Heart left ventricle (tissue), 16 donors: ENCODE measurements at regions not wholly inside any gene's neighbourhood (a gene's known extent, or its start where the extent isn't known, plus 50 kb on each side); places are given as distances from the start of the nearest gene placed in this dataset.

ENCODE experiments used
- ATAC-seq, 4 donors: fragments of 200-7000 bp; cut with Tn5 transposase; one replicate each; pipeline ENCODE4 v1.9.1; 2020 to 2022; ENCODE audit warnings: moderate library complexity in 4 of 4, mild to moderate bottlenecking in 3 of 4, moderate number of reproducible peaks in 1 of 4
- DNase-seq, 5 donors: peaks; one replicate each; pipeline ENCODE4 v3.0.0-alpha.2; 2020
- H3K27ac ChIP-seq, 12 donors: fragments of 200-600 bp; sonication (generic) in 4 of 12; one replicate each; pipeline versions ENCODE4 v1.5.0 to v1.8.0; 2016 to 2022; ENCODE audit warnings: mild to moderate bottlenecking in 2 of 12
- H3K27me3 ChIP-seq, 9 donors: fragments of 200-600 bp; sonication (generic) in 2 of 9; one replicate each; pipeline versions ENCODE4 v1.5.1 to v1.8.0; 2016 to 2022; ENCODE audit warnings: mild to moderate bottlenecking in 3 of 9
- H3K36me3 ChIP-seq, 9 donors: fragments of 200-600 bp; sonication (generic) in 2 of 9; one replicate each; pipeline versions ENCODE4 v1.5.0 to v1.8.0; 2018 to 2022; ENCODE audit warnings: mild to moderate bottlenecking in 2 of 9
- H3K4me1 ChIP-seq, 12 donors: fragments of 200-600 bp; sonication (generic) in 4 of 12; one replicate each; pipeline versions ENCODE4 v1.5.0 to v1.8.0; 2016 to 2022; ENCODE audit warnings: mild to moderate bottlenecking in 3 of 12
- H3K4me3 ChIP-seq, 12 donors: fragments of 200-600 bp; sonication (generic) in 4 of 12; one replicate each; pipeline versions ENCODE4 v1.5.0 to v1.8.0; 2017 to 2022; ENCODE audit warnings: mild to moderate bottlenecking in 9 of 12, moderate library complexity in 4 of 12
- H3K9me3 ChIP-seq, 12 donors: fragments of 200-600 bp; sonication (generic) in 4 of 12; one replicate each; pipeline versions ENCODE4 v1.5.0 to v1.8.0; 2016 to 2022; ENCODE audit warnings: mild to moderate bottlenecking in 1 of 12
- POLR2A ChIP-seq, 2 donors: fragments of 450-650 bp; IDR thresholded peaks; one replicate each; pipeline ENCODE4 v1.6.1; 2017; ENCODE audit warnings: antibody characterized with exemption in 2 of 2, mild to moderate bottlenecking in 2 of 2, moderate library complexity in 2 of 2
- WGBS, 4 donors: extraction: QIAGEN DNeasy Blood & Tissue Kit in 2 of 4; methylation state at CpG; one replicate each; pipeline versions ENCODE4 v1.1.5 to v1.1.7; 2013 to 2018; 5-methylcytosine and 5-hydroxymethylcytosine counted together
- intact Hi-C, 10 donors: fragments of 100-400 bp; cut with DNase I; formaldehyde crosslinking; loops; one replicate each; pipeline versions ENCODE4 v1.11.1 to v1.14.2; 2022
- TF ChIP-seq, protein P1 (sequence below), 12 donors: fragments of 200-600 bp; sonication (generic) in 4 of 12; IDR thresholded peaks; one replicate each; pipeline versions ENCODE4 v1.5.0 to v1.8.0; 2018 to 2022; ENCODE audit warnings: antibody characterized with exemption in 12 of 12, mild to moderate bottlenecking in 5 of 12
- donor health status: ischemic (EF 13 %, LVEDD 7.1; RV severe dilation, severe dysfunction).
- donor health status: healthy with polysubstance abuse.
- donor health status: DM: no; HTN: yes; CAD: no.
- donor health status: DM: no; HTN: no; CAD: no.
- donor health status: ischemic (EF 25% LVEDD 6.9; RV normal size, moderate dysfunction).
- donor health status: ischemic (EF 25% LVEDD 5.7; RV mildly dilated, moderate dysfunction).
- donor health status: healthy.
- donor health status: DM: yes; HTN: yes; CAD: no.
- donor health status: ischemic (EF 35%, LVEDD 5.7; RV mildly dilated, moderate dysfunction).
- donor health status: nonischemic (EF 11% LVEDD 7.7; RV severe dilation, severe dysfunction).
- donor health status: DM: yes; HTN: yes; CAD: no.
- donor health status: PGD.
- donor health status: ischemic (EF 29% LVEDD 5.4; RV normal size, mild dysfunction).
- donor health status: nonischemic (EF 23%, LVEDD 6.1; RV moderate dilation, normal function).

- ATAC-seq (no peak), DNase-seq (no peak)
- 70 to 78% (median 71%) methylated on average over 8 to 10 of the region's 10 CpGs for WGBS, 4 donors
- no peaks in the 10 kb centered on the region for H3K4me1 ChIP-seq
- no peaks in the 10 kb centered on the region for H3K36me3 ChIP-seq
- intact Hi-C loops: no loop called here
- H3K4me3 ChIP-seq: no peak overlapping the region
- H3K9me3 ChIP-seq: peaks cover 0 to 8% (median 0%) of the 10 kb centered on the region in 12 donors
- peaks cover 0 to 10% (median 0%) of the 10 kb centered on the region in 9 donors for H3K27me3 ChIP-seq
- TF ChIP-seq POLR2A (IDR thresholded peaks at IDR 0.05): no peak
- TF ChIP-seq, protein P1, sequence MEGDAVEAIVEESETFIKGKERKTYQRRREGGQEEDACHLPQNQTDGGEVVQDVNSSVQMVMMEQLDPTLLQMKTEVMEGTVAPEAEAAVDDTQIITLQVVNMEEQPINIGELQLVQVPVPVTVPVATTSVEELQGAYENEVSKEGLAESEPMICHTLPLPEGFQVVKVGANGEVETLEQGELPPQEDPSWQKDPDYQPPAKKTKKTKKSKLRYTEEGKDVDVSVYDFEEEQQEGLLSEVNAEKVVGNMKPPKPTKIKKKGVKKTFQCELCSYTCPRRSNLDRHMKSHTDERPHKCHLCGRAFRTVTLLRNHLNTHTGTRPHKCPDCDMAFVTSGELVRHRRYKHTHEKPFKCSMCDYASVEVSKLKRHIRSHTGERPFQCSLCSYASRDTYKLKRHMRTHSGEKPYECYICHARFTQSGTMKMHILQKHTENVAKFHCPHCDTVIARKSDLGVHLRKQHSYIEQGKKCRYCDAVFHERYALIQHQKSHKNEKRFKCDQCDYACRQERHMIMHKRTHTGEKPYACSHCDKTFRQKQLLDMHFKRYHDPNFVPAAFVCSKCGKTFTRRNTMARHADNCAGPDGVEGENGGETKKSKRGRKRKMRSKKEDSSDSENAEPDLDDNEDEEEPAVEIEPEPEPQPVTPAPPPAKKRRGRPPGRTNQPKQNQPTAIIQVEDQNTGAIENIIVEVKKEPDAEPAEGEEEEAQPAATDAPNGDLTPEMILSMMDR (IDR thresholded peaks at IDR 0.05): no peak
- no peak overlapping the region for H3K27ac ChIP-seq
Observed at GRCh38 chr16:35197656-35198055, 1738.2 kb downstream of the TP53TG3F start.

DNA sequence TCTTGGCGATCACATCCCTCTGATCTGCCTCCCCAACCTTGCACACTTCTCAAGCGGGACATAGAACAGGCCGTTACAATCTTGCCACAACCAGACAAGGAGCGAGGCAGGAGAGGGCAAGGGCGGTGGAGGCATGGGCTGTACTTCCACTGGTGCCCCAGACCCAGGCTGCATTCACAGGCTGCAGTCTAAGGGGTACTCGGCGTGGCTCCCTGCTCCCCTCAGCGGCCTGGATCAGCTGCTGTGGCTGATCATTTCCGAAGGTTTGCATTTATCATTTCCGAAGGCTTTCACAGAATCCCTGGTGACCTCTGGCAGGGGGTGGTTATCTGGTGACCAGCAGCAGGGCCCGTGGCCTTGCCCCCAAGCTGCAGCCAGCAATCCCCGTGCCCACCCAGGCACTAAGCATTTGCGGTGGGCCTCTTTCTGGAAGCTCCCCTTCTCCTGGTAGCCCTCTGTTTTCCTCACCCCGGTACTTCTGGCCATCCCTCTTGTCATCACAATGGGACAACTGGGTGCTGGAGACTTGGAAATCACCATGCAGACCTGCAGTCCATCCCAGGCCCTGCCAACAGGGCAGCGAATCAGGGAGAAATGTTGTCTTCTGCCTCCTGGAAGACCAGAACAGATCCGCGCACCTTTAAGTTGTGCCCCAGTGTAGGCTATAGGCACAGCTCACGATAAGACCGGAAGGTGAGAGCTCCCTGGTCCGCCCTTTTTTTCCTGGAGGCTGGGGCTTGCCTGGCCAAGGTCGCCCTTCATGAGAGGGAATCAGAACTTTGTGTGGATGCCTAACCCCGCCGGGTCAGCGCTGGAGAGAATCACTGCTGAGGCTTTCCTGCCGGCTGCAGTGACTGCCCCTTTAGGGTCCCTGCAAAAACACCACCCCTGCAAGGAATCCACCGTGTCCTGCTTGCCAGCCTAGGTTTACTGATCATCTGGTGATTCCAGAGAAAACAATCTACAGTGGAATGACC, 1739.1 kb downstream of the TP53TG3F start:
- H3K4me1 ChIP-seq: no peaks in the 10 kb centered on the region
- no peak overlapping the region for H3K27ac ChIP-seq
- intact Hi-C loops: no loop called here
- peaks cover 0 to 8% (median 0%) of the 10 kb centered on the region in 12 donors for H3K9me3 ChIP-seq
- ATAC-seq (no peak), DNase-seq (no peak)
- 71 to 79% (median 75%) methylated on average over 25 to 26 of the region's 26 CpGs for WGBS, 4 donors
- no peaks in the 10 kb centered on the region for H3K36me3 ChIP-seq
- peaks cover 0 to 10% (median 0%) of the 10 kb centered on the region in 9 donors for H3K27me3 ChIP-seq
- TF ChIP-seq, protein P1 (IDR thresholded peaks at IDR 0.05): no peak
- TF ChIP-seq POLR2A (IDR thresholded peaks at IDR 0.05): no peak
- no peak overlapping the region for H3K4me3 ChIP-seq

- H3K27ac ChIP-seq: no peak overlapping the region
- no peaks in the 10 kb centered on the region for H3K4me1 ChIP-seq
- no peaks in the 10 kb centered on the region for H3K36me3 ChIP-seq
- H3K4me3 ChIP-seq: no peak overlapping the region
- peaks cover 0 to 8% (median 0%) of the 10 kb centered on the region in 12 donors for H3K9me3 ChIP-seq
- intact Hi-C loops: no loop called here
- 22 to 41% (median 37%) methylated on average over 1 of the region's 1 CpG for WGBS, 4 donors
- no peak for TF ChIP-seq POLR2A (IDR thresholded peaks at IDR 0.05)
- TF ChIP-seq, protein P1 (IDR thresholded peaks at IDR 0.05): no peak
- ATAC-seq (no peak), DNase-seq (no peak)
- H3K27me3 ChIP-seq: peaks cover 0 to 2% (median 0%) of the 10 kb centered on the region in 9 donors
Observed at GRCh38 chr16:35200662-35201061, 1741.2 kb downstream of the TP53TG3F start.

- Histone ChIP-seq H3K9me3 (peaks cover 0 to 8% (median 0%) of the 10 kb centered on the region in 12 donors), H3K4me3 (no peak overlapping the region), H3K27me3 (peaks cover 0 to 2% (median 0%) of the 10 kb centered on the region in 9 donors), H3K36me3 (no peaks in the 10 kb centered on the region), H3K4me1 (no peaks in the 10 kb centered on the region), H3K27ac (no peak overlapping the region)
- DNase-seq (no peak), ATAC-seq (no peak)
- intact Hi-C loops: no loop called here
- no peak for TF ChIP-seq POLR2A (IDR thresholded peaks at IDR 0.05)
- TF ChIP-seq, protein P1 (IDR thresholded peaks at IDR 0.05): no peak
- WGBS, 4 donors: 59 to 75% (median 65%) methylated on average over 5 of the region's 5 CpGs
Observed at GRCh38 chr16:35201151-35201550, 1741.7 kb downstream of the TP53TG3F start.
